ENCODE measurements at regions not wholly inside any gene's neighbourhood (a gene's known extent, or its start where the extent isn't known, plus 50 kb on each side); places are given as distances from the start of the nearest gene placed in this dataset.

GRCh38 chr2:30372826-30373225 is 74.2 kb upstream of the LCLAT1 start:
- POLR2A ChIA-PET, result interaction anchor here (1.0 to 1.5 kb wide), 3 partner anchors 10 to 49 kb away, joined by 4 to 8 read pairs (median 5); no protein-coding TSS in a partner anchor
- CTCF ChIA-PET, result interaction anchor here (1.2 to 1.7 kb wide), 5 partner anchors 11 to 338 kb away, joined by 3 to 6 read pairs (median 3); no protein-coding TSS in a partner anchor

GRCh38 chr2:30373881-30374302 is 73.2 kb upstream of the LCLAT1 start:
- ChIA-PET CTCF (interaction anchor here (1.2 to 1.5 kb wide), 5 partner anchors 8 to 209 kb away, joined by 3 to 6 read pairs (median 3); no protein-coding TSS in a partner anchor), POLR2A (interaction anchor here (0.6 to 1.5 kb wide), 6 partner anchors 12 to 141 kb away, joined by 3 to 9 read pairs (median 8); no protein-coding TSS in a partner anchor)
- peak; percentile 66 for DNase-seq (ENCODE audit: low read depth, low spot score)
- peak; percentile 17 for TF ChIP-seq CTCF (IDR thresholded peaks at IDR 0.05; ENCODE audit: insufficient read depth, low read length, missing control alignments)
- H3K4me3 ChIP-seq (ENCODE audit: low read depth, low read length), result no peak overlapping the region

More at GRCh38 chr2:30372826-30373225, 74.2 kb upstream of the LCLAT1 start:
- no peak for TF ChIP-seq CTCF (IDR thresholded peaks at IDR 0.05; ENCODE audit: insufficient read depth, low read length, missing control alignments)
- no peak for DNase-seq (ENCODE audit: low read depth, low spot score)
- no peak overlapping the region for H3K4me3 ChIP-seq (ENCODE audit: low read depth, low read length)

- H3K4me3 ChIP-seq (ENCODE audit: low read depth, low read length), result no peak overlapping the region
- POLR2A ChIA-PET, result interaction anchor here (0.6 to 1.5 kb wide), 5 partner anchors 48 to 142 kb away, joined by 3 to 9 read pairs (median 8); no protein-coding TSS in a partner anchor
- no peak for DNase-seq (ENCODE audit: low read depth, low spot score)
- CTCF ChIA-PET, result interaction anchor here (1.2 to 1.5 kb wide), 5 partner anchors 8 to 208 kb away, joined by 3 to 6 read pairs (median 3); no protein-coding TSS in a partner anchor
- no peak for TF ChIP-seq CTCF (IDR thresholded peaks at IDR 0.05; ENCODE audit: insufficient read depth, low read length, missing control alignments)
These were observed 72.7 kb upstream of the LCLAT1 start for GRCh38 chr2:30374380-30374779.

GRCh38 chr2:30375915-30376314 is 71.1 kb upstream of the LCLAT1 start:
- ChIA-PET CTCF (no interaction called here), POLR2A (no interaction called here)
- H3K4me3 ChIP-seq (ENCODE audit: low read depth, low read length), result no peak overlapping the region
- DNase-seq (ENCODE audit: low read depth, low spot score), result no peak
- TF ChIP-seq CTCF (IDR thresholded peaks at IDR 0.05; ENCODE audit: insufficient read depth, low read length, missing control alignments), result no peak

- TF ChIP-seq CTCF (IDR thresholded peaks at IDR 0.05; ENCODE audit: insufficient read depth, low read length, missing control alignments), result no peak
- no peak for DNase-seq (ENCODE audit: low read depth, low spot score)
- CTCF ChIA-PET, result interaction anchor here (0.8 to 0.9 kb wide), 2 partner anchors 10 to 309 kb away, joined by 3 read pairs; no protein-coding TSS in a partner anchor
- H3K4me3 ChIP-seq (ENCODE audit: low read depth, low read length), result no peak overlapping the region
- POLR2A ChIA-PET, result interaction anchor here (1.0 kb wide), 1 partner anchor 148 kb away, joined by 4 read pairs; the partner anchor contains the start of gene LBH
These were observed 67.6 kb upstream of the LCLAT1 start for GRCh38 chr2:30379481-30379880.

GRCh38 chr2:30380824-30381223 is 66.2 kb upstream of the LCLAT1 start:
- no peak for TF ChIP-seq CTCF (IDR thresholded peaks at IDR 0.05; ENCODE audit: insufficient read depth, low read length, missing control alignments)
- no peak overlapping the region for H3K4me3 ChIP-seq (ENCODE audit: low read depth, low read length)
- POLR2A ChIA-PET, result no interaction called here
- DNase-seq (ENCODE audit: low read depth, low spot score), result no peak
- CTCF ChIA-PET, result no interaction called here

All from AG04449 (cell line).